Eye (tissue), 1 donor: ENCODE measurements at regions not wholly inside any gene's neighbourhood (a gene's known extent, or its start where the extent isn't known, plus 50 kb on each side); places are given as distances from the start of the nearest gene placed in this dataset.

Source experiments
- DNase-seq: peaks from one replicate; pipeline ENCODE4 v3.0.0-alpha.2; 2015

DNA sequence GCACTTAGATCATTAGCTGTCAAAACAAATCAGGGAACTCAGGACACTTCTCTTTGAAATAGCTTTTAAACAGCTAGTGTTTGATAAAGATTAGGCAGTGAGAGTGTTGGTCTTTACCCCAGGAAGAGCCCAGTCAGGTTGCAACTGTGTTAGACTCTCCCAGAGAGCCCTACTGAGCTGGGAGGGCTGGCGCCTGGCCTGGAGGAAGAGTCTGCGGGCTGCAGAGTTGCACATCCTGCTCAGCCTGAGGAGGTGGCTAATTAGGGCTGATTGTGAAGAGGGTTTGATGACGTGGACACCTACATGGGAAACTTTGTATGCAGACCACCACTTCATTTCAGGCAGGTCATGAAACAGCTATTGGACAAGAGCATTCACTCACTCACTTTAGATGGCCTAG lies 112.0 kb downstream of the TMEM174 start:
- DNase-seq: no peak

DNA sequence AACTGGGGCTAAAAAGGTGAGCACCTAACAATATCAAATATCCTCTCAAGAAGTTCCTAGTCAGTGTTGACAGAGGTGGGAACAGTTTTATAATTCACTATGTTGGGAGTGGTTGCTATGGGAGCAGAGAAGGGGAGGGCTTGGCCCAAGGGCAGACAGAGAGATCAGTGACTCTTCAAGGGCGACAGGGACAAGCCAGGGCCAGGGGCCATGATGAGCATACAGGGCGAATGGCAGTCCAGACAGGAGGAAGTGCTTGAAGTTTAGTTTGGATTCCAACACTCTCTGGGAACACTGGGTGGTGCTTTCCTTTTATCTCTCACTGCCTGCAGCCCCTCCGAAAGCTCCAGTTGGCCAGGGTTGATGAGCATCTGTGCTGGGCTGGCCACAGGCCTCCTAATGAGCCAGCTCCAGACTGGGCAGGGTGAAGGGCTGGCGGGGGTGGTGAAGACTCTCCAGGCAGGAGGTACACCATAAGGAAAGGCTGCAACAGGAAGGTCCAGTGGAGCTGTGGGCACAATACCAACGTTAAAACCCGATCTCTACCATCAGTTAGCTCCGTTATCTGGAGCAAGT lies 111.3 kb downstream of the TMEM174 start:
- no peak for DNase-seq

- no peak for DNase-seq
These were observed 109.9 kb downstream of the TMEM174 start for GRCh38 chr5:73282923-73283322.

DNA sequence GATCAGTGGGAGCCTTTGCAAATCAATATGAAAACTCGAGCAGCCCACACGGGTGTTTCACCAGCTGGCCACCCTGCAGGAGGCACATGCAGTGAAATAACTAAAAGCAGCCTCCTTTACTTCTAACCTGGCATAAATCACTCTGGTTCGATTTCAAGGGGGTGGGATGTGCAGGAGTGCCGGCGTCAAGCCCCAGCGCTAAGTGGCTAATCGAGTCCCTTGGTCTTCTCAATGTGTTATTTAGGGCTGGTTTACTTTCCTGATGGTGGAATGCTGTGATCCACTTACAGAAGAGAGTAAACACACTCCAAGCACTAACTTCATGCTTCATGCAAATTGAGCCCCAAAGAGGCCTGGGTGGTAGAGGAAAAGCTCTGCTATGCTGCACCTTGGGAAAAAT lies 109.4 kb downstream of the TMEM174 start:
- DNase-seq: no peak

DNA sequence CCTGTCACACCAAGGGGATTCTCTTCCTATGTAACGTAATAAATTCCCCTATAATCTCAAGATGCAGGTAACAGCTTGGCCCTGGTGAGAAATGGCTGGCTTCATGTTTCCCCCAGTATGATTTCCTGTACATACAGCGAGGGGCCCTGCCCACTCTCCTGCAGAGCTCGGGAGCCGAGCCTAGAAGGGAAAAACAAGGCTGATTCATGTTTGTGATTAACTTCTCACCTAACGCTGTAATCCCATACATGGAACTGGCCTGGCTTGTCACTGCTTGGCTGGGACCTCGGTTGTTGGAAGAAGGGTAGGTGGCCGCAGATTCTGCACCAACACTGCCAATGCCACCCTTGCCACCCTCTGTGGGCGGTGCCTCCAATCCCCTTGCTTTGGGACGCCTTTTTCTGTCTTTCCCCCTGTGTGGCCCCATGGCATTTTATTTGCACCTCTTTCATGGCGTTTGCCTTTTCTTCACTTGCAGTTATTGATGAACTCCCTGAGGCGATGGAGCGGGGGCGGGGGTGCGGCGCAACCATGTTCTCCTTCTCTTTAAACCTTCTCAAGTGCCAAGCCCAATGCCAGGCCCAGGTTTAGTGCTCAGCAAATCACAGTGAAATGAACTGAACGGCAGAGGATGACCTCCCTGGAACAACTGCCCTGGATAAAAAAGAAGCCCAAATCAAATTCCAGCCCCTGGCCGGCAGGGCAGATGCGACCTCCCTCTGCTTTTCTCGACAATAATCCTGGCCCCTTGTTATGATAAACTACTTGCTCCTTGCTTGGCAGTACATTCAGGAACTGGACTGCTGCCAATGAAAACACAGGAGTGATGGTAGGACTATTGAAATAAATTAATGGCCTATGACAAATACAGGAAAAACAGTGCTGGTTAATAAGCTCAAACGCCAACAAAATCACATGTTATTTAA lies 108.1 kb downstream of the TMEM174 start:
- DNase-seq: peak; percentile 21

GRCh38 chr5:73280386-73280785 lies 107.4 kb downstream of the TMEM174 start:
- DNase-seq: no peak

GRCh38 chr5:73279805-73280204 lies 106.8 kb downstream of the TMEM174 start:
- peak; percentile 17 for DNase-seq

DNA sequence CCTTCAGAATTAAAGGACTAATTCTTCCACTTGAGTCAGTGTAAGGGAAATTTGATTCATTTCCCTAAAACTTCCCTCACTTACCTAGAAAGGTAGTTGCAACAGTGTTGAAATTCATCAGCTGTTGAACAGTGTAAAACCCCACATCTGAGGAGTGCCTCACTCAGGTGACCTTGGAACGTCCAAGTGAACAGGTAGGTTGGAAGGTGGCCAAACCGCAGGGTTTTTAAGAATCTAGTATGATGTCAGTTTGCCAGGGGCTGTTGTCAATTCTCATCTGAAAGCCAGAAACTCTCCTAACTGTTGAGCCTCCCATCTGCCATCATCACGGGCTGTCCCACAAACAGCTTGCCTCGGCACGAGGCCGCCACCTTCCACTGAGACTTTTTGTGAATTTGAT lies 105.7 kb downstream of the TMEM174 start:
- peak; percentile 24 for DNase-seq

DNA sequence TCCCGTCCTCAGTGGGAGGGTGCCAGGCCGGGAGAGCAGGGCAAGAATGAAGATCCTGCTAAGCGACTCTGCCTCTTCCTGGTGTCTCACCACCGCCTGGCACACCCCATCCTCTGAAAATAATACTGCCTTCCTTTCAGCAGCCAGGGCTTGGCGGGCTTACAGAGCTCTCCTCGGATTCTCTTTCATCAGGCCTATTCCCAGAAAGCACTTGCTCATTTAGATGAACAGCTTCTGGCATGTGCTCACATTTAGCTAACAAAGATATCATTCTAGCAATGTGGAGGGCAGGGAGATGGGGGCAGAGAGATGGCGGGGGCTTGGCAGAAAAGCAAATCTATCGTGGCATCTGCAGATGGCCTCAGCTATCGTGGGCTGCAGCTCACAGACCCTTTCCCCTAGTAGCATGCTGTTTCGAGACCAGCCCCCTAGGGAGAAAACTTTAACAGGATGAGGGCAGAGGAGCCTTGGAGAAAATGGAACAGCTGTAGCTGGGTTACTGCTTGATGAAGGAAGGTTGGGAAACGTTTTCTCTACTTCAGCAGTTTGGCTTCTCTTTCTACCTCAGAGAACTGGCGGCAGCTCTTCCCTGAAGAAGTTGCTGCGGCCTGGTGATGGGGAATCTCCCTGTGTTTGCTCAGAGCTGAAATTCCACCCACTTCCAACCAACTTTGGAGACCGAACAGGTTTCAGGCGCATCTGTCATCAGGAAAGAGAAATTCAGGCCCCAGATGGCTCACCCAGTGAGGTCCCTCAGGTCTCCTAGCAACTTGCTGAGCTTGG lies 102.1 kb downstream of the TMEM174 start:
- peak; percentile 60 for DNase-seq

DNA sequence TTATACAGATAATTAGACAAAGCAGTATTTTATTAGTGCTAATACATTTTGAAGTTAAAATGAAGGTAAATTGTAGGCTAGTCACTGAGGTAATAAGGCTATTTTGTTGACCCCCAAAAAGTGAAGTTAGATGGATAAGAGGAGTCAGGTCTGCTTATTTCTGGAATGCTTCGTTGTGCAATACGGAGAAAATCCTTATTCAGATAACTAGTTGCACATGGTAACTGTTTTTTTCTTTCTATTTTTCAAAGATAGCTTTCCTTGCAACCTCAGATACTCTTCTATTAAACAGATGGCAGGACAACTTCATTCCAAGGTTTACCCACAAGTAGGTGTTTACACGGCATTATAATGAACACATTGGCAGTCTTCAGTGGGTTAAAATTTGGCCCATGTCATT lies 101.1 kb downstream of the TMEM174 start:
- no peak for DNase-seq

- peak; percentile 12 for DNase-seq
These were observed 100.5 kb downstream of the TMEM174 start for GRCh38 chr5:73273379-73274050.

DNA sequence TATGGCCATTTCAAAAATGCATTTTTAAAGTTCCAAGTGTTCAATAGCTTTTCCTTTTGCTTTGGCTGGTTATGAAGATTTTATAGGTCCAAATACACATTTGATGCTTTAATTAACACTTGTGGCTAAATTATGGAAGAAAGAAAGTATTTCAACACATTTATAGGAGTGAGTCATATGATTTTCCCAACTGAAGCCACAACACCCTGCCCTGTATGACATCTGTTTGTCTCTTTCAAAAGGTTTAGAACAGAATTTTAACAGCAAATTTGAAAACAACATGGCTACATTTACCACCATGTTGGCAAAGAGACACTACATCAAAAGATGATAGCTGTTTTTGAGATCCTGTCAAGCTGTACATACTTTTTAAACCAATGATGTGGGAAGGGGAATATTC lies 99.4 kb downstream of the TMEM174 start:
- DNase-seq: no peak

- DNase-seq: no peak
These were observed 95.8 kb downstream of the TMEM174 start for GRCh38 chr5:73268826-73269225.

GRCh38 chr5:73267766-73268435 lies 94.9 kb downstream of the TMEM174 start:
- DNase-seq: peak; percentile 56

- peak; percentile 74 for DNase-seq
These were observed 94.2 kb downstream of the TMEM174 start for GRCh38 chr5:73266925-73267765.

DNA sequence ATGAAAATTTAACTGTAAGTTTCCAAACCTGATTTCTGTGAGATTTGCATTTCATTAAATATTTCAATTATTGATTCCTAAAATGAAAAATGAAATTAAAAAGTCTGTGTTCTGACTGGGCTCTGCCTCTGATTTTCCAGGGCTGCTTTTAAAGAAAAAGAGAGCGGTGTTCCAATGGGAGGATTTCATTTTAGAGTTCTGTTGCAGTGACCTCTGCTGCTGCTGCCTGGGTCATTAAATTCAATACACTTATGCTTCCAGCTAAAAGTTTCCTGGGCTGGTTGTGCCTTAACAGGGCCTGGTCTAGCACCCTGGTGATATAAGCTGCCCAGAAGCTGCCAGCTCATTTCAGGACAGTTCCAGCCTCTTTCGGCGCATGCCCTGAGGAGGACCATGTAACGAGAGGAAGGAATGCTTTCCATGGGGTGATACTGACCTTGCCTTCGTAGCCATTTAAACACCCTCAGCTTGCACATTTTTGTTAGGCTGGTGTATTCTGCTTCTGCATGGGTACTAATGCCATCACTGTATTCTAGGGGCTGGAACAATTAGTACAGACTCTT lies 93.3 kb downstream of the TMEM174 start:
- no peak for DNase-seq

- no peak for DNase-seq
These were observed 92.6 kb downstream of the TMEM174 start for GRCh38 chr5:73265641-73266040.

DNA sequence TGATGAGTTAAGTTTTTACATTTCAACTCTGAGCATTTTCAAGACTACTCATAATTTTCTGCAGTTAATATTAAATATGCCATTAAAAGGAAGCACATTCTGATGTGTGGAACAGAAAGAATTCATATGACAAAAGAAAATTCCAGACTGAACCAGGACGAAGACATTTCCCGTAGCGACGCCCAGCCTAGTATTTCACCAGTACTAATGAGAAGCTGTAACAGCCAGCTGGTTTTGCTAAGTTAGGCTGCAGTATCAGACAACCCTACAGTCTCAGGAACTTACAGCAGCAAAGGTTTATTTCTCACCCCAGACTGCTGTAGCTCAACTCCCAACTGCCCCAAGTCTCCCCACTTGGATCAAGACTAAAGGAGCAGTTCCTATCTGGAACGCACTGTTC lies 91.6 kb downstream of the TMEM174 start:
- no peak for DNase-seq

- no peak for DNase-seq
These were observed 90.2 kb downstream of the TMEM174 start for GRCh38 chr5:73263001-73263710.

GRCh38 chr5:73256862-73257261 lies 83.9 kb downstream of the TMEM174 start:
- no peak for DNase-seq
